Eye (tissue), 1 donor: ENCODE measurements at regions not wholly inside any gene's neighbourhood (a gene's known extent, or its start where the extent isn't known, plus 50 kb on each side); places are given as distances from the start of the nearest gene placed in this dataset.

Source experiments
- DNase-seq: peaks from one replicate; pipeline ENCODE4 v3.0.0-alpha.2; 2015

GRCh38 chr11:27968461-27968860 lies 139.5 kb downstream of the KIF18A start:
- DNase-seq, result no peak

DNA sequence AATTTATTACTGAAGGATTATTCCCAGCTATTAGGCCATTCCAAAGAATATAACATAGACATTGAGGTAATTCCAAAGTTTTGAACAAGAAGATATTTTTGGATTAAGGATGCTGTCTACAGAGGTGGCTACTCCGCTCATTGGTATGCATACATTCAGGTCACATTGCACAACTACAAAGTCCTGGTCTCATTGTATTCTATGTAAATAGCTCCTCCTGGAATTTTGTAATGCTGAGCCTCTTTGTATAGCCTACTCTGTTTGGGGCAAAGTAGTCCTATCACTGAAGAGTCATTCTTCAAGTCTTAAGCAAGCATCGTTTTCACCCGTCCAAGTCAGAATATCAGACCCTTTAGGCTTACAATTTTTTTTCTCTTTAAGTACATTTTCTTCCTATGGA lies 142.4 kb downstream of the KIF18A start:
- no peak for DNase-seq

GRCh38 chr11:27963370-27963769 lies 144.6 kb downstream of the KIF18A start:
- DNase-seq, result peak; percentile 33

DNA sequence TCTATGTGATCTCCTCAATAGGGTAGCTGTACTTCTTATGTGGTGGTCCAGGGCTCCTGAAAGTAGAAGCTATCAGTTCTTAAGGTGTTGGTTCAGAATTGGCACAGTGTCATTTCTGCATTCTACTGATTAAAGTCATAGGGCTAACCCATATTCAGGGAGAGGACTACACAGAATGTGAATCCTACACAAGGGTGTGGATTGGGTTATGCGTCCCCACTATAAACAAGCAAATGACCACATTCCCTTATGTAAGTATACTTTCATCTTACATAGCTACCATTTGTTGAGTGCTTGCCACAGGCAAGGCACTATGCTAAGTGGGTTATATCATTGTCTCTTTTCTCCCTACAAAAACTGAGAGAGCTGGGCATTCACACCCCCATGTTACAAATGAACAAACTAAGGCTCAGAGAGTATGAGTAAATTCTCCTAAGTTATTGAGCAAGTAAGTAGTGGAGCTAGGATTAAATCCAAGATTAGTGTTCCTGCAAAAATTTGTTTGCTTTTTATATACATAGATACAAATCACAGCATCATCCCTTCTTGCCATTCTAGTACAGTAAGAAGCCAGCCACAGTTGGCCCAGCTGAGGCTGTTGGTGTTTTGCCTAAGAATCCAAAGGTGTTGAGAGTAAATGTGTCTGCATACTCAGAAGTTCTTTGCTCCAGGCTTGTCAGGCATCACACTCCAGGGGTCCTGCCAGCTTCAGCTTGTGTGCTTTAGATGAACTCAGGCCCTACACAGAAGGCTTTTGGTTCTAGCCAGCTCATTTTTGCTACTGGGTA lies 157.8 kb downstream of the KIF18A start:
- no peak for DNase-seq

GRCh38 chr11:27945348-27945747 lies 162.6 kb downstream of the KIF18A start:
- DNase-seq, result no peak

DNA sequence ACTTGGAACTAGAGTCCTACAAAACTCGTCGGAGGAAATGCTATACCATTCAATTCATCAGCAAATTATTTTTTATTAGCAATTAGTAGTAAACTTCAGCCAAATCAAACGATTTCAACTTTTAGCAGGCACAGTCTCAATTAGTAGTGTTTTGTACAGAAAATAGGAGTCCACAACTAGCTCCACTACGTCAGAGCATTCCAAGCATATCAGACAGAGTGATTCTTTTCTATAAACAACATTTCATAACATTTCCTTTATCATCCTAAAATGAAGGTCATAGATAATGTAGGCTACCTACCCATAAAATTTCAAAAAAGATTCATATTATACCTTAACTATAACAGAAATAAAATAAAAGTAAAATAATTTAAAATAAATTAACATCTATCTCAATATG lies 169.9 kb downstream of the KIF18A start:
- no peak for DNase-seq

- DNase-seq, result peak; percentile 30
Observed at GRCh38 chr11:27934830-27935145, 173.2 kb downstream of the KIF18A start.

DNA sequence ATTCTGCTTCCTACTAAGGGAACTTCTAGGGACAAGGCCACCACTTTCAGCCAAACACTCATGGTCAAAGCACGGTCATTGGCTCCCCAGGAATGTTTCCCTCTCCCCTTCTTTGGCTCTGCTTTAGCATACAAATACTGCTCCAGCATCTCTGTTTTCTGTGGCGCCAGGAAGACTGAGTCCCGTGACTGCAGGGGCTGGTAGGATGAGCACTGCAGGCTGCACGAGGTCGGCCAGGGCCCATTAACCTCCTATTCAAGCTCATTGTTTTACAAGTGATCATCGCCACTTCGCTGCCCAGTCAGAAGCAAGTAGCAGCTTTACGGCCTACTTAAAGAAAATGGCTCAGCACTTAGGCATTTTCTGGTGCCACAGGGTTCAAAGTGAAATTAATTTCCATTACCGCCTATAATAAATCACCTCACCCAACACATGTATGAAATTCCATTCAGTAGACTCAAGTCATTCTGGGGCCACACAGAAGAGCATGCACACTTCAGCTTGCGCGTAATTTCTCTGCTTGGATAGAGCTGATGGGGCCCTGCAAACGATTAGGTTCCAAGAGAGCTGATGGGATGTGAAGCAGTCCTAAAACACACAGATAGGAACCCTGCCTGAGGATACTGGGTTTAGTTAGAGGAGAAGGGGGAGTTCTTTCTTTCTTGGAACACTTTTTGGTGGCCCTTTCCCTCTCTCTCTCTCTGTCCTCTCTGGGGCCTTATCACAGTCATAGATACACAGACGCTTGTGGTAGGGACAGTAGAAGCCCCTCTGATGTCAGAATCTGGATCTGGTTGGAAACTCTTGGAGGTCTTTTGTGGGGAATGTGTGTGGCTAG lies 173.7 kb downstream of the KIF18A start:
- peak; percentile 29 for DNase-seq

DNA sequence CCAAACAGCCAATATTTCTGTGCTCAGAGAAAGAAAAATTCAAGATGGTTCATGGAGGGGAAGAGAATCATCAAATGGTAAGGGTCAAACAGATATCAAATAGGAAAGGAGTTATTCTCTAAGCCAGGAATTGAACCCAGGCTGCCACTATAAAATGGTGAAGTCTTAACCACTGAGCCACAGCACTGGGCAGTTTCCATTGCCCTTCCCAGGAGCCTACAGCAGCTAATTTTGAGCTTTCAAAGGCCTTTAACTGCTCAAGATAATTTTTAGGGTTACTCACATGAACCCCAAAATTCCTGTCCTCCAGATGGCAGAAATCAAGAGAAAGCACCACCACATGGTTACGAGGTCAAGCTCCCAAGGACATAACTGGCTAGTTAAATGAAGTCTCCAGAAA lies 176.2 kb downstream of the KIF18A start:
- DNase-seq, result no peak

GRCh38 chr11:27930946-27931345 lies 177.0 kb downstream of the KIF18A start:
- DNase-seq, result no peak

- no peak for DNase-seq
Observed at GRCh38 chr11:27928809-27929208, 179.1 kb downstream of the KIF18A start.

- peak; percentile 54 for DNase-seq
Observed at GRCh38 chr11:27926981-27927481, 180.9 kb downstream of the KIF18A start.

GRCh38 chr11:27926486-27926885 lies 181.5 kb downstream of the KIF18A start:
- no peak for DNase-seq

DNA sequence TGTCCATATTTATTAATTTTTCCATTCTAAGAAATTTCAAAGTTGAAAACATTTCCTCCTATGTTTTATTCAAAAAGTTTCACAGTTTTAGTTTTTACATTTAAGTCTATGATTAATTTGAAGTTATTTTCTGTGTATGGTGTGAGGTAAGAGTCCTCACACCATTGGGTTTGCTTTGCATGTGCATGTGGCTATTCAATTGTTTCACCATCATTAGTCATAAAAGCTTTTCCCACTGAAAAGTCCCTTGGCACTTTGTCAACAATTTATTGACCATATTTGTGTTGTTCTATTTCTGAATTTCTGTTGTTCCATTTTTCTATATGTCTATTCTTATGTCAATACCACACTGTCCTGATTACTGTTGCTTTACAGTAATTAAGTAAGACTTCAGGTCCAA lies 186.5 kb downstream of the KIF18A start:
- DNase-seq, result no peak

DNA sequence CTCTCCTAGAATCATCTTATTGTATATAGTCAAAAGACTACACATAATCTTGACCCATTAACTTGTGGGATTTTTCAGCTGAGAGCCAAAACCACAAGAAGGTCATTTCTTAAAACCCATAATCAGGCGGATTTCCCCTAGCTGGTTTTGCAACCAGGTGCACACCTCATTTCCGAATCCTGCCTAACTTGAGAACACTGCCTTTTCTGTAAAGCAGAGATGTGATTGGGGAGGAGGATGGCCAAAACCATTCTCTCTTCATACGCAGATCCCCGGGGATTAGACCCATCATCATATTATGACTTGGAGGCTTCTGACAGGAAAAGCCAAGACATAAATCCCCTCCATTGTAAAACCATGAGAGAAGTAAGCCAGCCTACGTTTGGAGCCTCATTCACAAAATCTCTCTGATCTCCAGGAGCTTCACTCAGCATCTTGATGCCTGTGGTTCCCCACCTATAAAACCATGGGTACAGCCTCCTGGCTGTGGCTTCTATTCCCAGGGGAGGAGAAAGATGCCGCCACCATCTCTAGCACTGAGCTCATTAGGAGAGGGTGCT lies 191.3 kb downstream of the KIF18A start:
- DNase-seq, result no peak

DNA sequence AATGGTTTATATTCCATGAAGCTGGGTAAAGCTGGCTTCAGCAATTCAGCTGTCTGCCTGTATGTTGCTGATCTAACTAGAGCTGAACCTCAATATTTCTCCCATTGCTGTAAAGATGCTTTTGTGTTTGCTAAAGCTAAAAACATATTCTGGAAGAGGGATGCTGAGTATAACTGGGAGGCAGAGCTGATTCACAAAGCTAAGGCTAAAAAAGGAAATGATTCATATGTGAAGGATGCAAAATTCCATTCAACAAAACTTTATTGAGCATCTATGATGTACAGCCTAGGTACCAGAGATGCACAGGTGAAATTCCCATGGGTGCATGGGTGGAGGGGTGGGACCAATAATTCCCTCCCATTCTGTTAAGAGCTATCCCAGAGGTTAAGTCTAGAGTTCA lies 193.9 kb downstream of the KIF18A start:
- DNase-seq, result no peak

DNA sequence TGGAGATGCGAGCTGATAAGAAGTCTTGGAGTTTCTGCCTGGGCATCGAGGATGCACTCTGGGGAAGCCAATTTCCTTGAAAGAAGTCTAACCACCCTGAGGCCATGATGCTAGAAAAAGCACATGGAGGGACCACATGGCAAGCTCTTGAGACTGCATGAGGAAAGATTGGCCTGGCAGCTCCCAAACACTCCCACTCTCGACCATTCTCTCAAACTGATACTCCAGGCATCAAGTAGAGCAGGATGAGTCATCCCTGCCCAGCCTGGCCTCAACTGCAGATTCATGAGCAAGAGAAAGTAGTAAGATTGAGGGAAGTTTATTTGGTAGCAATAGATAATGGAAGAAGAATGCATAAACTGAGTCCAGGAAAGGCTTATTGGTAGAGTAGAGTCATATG lies 194.3 kb downstream of the KIF18A start:
- no peak for DNase-seq

- DNase-seq, result no peak
Observed at GRCh38 chr11:27912916-27913315, 195.0 kb downstream of the KIF18A start.

GRCh38 chr11:27910186-27910931 lies 197.6 kb downstream of the KIF18A start:
- DNase-seq, result no peak

GRCh38 chr11:27909386-27909785 lies 198.6 kb downstream of the KIF18A start:
- no peak for DNase-seq

DNA sequence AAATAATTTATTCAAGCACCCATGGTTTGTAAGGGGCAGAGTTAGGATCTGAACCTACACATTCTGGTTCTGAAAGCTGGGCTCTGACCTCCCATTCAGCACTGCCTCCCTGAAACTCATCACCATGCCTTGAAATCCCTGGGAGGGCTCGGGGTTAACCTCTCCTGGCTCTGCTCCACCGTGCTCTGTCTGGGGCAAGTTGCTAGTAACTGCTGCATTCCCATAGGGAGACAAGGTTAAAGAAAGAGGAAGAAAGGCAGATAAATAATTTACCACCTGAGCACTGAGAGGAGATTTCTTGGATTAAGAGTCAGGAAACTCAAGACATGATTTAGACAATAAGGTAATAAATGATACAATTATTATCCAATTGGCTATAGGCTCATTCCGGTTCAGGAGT lies 199.3 kb downstream of the KIF18A start:
- DNase-seq, result no peak

DNA sequence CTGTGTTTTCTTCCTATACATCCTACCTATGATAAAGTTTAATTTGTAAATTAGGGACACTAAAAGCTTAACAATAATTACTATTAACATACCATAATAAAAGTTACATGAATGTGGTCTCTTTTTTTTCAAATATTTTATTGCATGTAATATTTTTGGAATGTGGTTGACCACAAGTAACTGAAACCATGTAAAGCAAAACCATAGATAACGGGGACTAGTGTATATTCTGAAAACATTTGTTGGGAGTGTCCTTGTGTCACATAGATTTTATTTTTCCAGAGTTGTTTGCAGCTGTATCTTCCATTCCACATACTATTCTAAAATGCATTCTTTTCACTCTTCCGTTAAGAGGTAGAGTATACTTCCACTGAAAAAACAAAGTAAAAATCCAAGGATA lies 200.4 kb downstream of the KIF18A start:
- DNase-seq, result no peak

- DNase-seq, result no peak
Observed at GRCh38 chr11:27907091-27907490, 200.9 kb downstream of the KIF18A start.
